K562 (cell line): ENCODE measurements at regions not wholly inside any gene's neighbourhood (a gene's known extent, or its start where the extent isn't known, plus 50 kb on each side); places are given as distances from the start of the nearest gene placed in this dataset.

Source experiments
- ATAC-seq: fragments of 200-7000 bp; cut with Tn5 transposase; 3 replicates; pipeline ENCODE4 v1.9.1; 2020; ENCODE audit warnings: moderate library complexity
- BruUV-seq: library from RNA; stranded (reverse); fragments of 400-500 nt; replicated peaks from 2 replicates; lab custom pipeline; 2021; lab: Mats Ljungman, UMichigan
- CTCF ChIA-PET: fragments of 300-600 bp; formaldehyde crosslinking; extraction: SDS; loops from one replicate; lab custom pipeline; 2021; ENCODE audit warnings: low intra/inter-chr PET ratio; lab: Yijun Ruan, JAX
- POLR2A ChIA-PET: fragments of 300-600, 350-650 bp; sonication (Branson Sonifier 250); formaldehyde crosslinking; extraction: SDS; loops from one replicate; lab custom pipeline; 2021; ENCODE audit warnings: antibody characterized with exemption, inconsistent platforms; lab: Yijun Ruan, JAX
- DNase-seq, 4 experiments: peaks; one replicate each; pipeline versions ENCODE4 v3.0.0 to v3.0.0-alpha.2; 2011 to 2018; ENCODE audit warnings: low spot score in 3 of 4, mixed read lengths in 3 of 4; ENCODE audit errors: extremely low read depth in 1 of 4
- FAIRE-seq: peaks from 2 replicates; lab custom pipeline; 2011; peaks lifted over from hg19 to GRCh38; lab: Jason Lieb, UNC
- H2AFZ ChIP-seq: 2 replicates; pipeline ENCODE4 v1.6.0; 2011; ENCODE audit warnings: low read depth, low read length, control low read depth, inconsistent platforms
- H3K27ac ChIP-seq: fragments of 200-600 bp; 3 replicates; pipeline ENCODE4 v1.8.0; 2011; ENCODE audit warnings: low read depth, mild to moderate bottlenecking, control low read depth, inconsistent platforms, low read length, moderate library complexity, mixed read lengths; ENCODE audit errors: extremely low read depth
- H3K27me3 ChIP-seq, 2 experiments: fragments of 300-600 bp in 1 of 2; 2 replicates in 1 of 2; 3 replicates in 1 of 2; pipeline versions ENCODE4 v1.6.0 to v1.8.0; 2011; ENCODE audit warnings: inconsistent platforms in 2 of 2, low read length in 2 of 2, mild to moderate bottlenecking in 1 of 2, mixed read lengths in 1 of 2, moderate library complexity in 1 of 2; ENCODE audit not compliant: control insufficient read depth in 2 of 2, insufficient read depth in 2 of 2
- H3K36me3 ChIP-seq: fragments of 300-600 bp; 3 replicates; pipeline ENCODE4 v1.8.0; 2011; ENCODE audit warnings: mild to moderate bottlenecking, low read length, inconsistent platforms; ENCODE audit not compliant: control insufficient read depth, insufficient read depth
- H3K4me1 ChIP-seq, 2 experiments: fragments of 200-600 bp in 1 of 2; replicated peaks in 1 of 2; 2 replicates in 1 of 2; 3 replicates in 1 of 2; pipeline versions ENCODE4 v1.5.1 to v1.8.0; 2011; ENCODE audit warnings: inconsistent platforms in 2 of 2, low read length in 2 of 2, mild to moderate bottlenecking in 1 of 2, mixed read lengths in 1 of 2, moderate library complexity in 1 of 2; ENCODE audit not compliant: control insufficient read depth in 2 of 2, insufficient read depth in 2 of 2
- H3K4me2 ChIP-seq: 2 replicates; pipeline ENCODE4 v1.6.1; 2011; ENCODE audit warnings: low read length, control low read depth, inconsistent platforms, mixed read lengths; ENCODE audit not compliant: insufficient read depth
- H3K4me3 ChIP-seq: fragments of 200-600 bp; sonication (generic), shearing (Covaris generic); 2 replicates; pipeline ENCODE4 v1.5.1; 2016; ENCODE audit warnings: control low read depth, inconsistent platforms
- H3K79me2 ChIP-seq: fragments of 200-600 bp; 3 replicates; pipeline ENCODE4 v1.8.0; 2011; ENCODE audit warnings: low read length, inconsistent platforms; ENCODE audit not compliant: control insufficient read depth, insufficient read depth
- H3K9ac ChIP-seq, 2 experiments: 2 replicates each; pipeline versions ENCODE4 v1.6.0 to v1.6.1; 2011; ENCODE audit warnings: low read depth in 2 of 2, low read length in 2 of 2, control low read depth in 1 of 2, inconsistent platforms in 1 of 2, mild to moderate bottlenecking in 1 of 2, mixed read lengths in 1 of 2; ENCODE audit not compliant: insufficient read depth in 1 of 2
- H3K9me1 ChIP-seq: one replicate; pipeline ENCODE4 v1.6.0; 2011; ENCODE audit warnings: inconsistent platforms, mild to moderate bottlenecking, low read length, moderate library complexity; ENCODE audit not compliant: control insufficient read depth, insufficient read depth
- H3K9me3 ChIP-seq: replicated peaks from 2 replicates; pipeline ENCODE4 v1.5.1; 2011; ENCODE audit warnings: low read depth, low read length, inconsistent platforms; ENCODE audit not compliant: control insufficient read depth, insufficient read depth
- H4K20me1 ChIP-seq: replicated peaks from 2 replicates; pipeline ENCODE4 v1.6.1; 2011; ENCODE audit warnings: low read length, inconsistent platforms, mixed read lengths; ENCODE audit not compliant: control insufficient read depth, insufficient read depth
- CBX2 ChIP-seq: fragments of 200-600 bp; sonication (generic); IDR thresholded peaks from one replicate; pipeline ENCODE4 v1.6.1; 2012; ENCODE audit warnings: mild to moderate bottlenecking, low read length, inconsistent platforms; ENCODE audit not compliant: insufficient read depth, poor library complexity, severe bottlenecking
- CEBPG ChIP-seq, 3 experiments: fragments of 200-800 bp in 1 of 3; sonication (Bioruptor generic) in 1 of 3; sonication (generic) in 1 of 3; formaldehyde crosslinking in 1 of 3; IDR thresholded peaks in 2 of 3; conservative IDR thresholded peaks in 1 of 3; 2 replicates each; pipeline versions ENCODE4 v1.6.1 to v1.8.0; 2016 to 2022; ENCODE audit warnings: missing compliant biosample characterization in 2 of 3, missing genetic modification characterization in 2 of 3, mild to moderate bottlenecking in 1 of 3, missing genetic modification reagents in 1 of 3
- CHAMP1 ChIP-seq: fragments of 450-650 bp; IDR thresholded peaks from 2 replicates; pipeline ENCODE4 v1.6.1; 2016; ENCODE audit warnings: mild to moderate bottlenecking
- ETV1 ChIP-seq: fragments of 450-650 bp; conservative IDR thresholded peaks from 2 replicates; pipeline ENCODE4 v1.6.1; 2016; ENCODE audit warnings: missing genetic modification characterization, control low read depth, low read depth, missing compliant biosample characterization
- HDAC3 ChIP-seq: fragments of 450-650 bp; IDR thresholded peaks from 2 replicates; pipeline ENCODE4 v1.6.1; 2018; ENCODE audit warnings: borderline replicate concordance, mild to moderate bottlenecking, moderate library complexity; ENCODE audit not compliant: partially characterized antibody
- NFATC3 ChIP-seq: fragments of 450-650 bp; IDR thresholded peaks from 2 replicates; pipeline ENCODE4 v1.6.1; 2017; ENCODE audit warnings: mild to moderate bottlenecking
- POLR2G ChIP-seq: fragments of 200-400 bp; formaldehyde crosslinking; IDR thresholded peaks from 2 replicates; pipeline ENCODE4 v1.6.1; 2017; ENCODE audit warnings: low read depth, mild to moderate bottlenecking, antibody characterized with exemption, low read length, moderate library complexity
- REST ChIP-seq, 2 experiments: fragments of 450-650 bp; formaldehyde crosslinking in 1 of 2; IDR thresholded peaks; 2 replicates each; pipeline versions ENCODE4 v1.4.0 to v1.6.1; 2014 to 2020; ENCODE audit warnings: mild to moderate bottlenecking in 2 of 2, borderline replicate concordance in 1 of 2, low read depth in 1 of 2
- TCF15 ChIP-seq: fragments of 250-450 bp; sonication (Bioruptor Pico); IDR thresholded peaks from 2 replicates; pipeline ENCODE4 v1.8.0; 2022; ENCODE audit warnings: moderate library complexity, mild to moderate bottlenecking, inconsistent platforms
- ZNF146 ChIP-seq: IDR thresholded peaks from one replicate; pipeline ENCODE4 v1.6.1; 2018; ENCODE audit warnings: missing compliant biosample characterization; ENCODE audit not compliant: unreplicated experiment
- ZNF165 ChIP-seq: fragments of 250-450 bp; sonication (Bioruptor Pico); IDR thresholded peaks from 2 replicates; pipeline ENCODE4 v1.4.0; 2020; ENCODE audit warnings: borderline replicate concordance
- WGBS: fragments of 100-300 bp; shearing (Covaris generic); methylation state at CpG from one replicate; pipeline ENCODE4 v1.1.6; 2016; ENCODE audit warnings: low coverage, mixed read lengths; ENCODE audit not compliant: insufficient coverage; ENCODE audit errors: missing lambda C conversion rate; 5-methylcytosine and 5-hydroxymethylcytosine counted together
- in situ Hi-C: fragments of 300-500 bp; cut with MboI; formaldehyde crosslinking; loops from 4 replicates; pipeline ENCODE4 v1.15.0; 2018; ENCODE audit warnings: inconsistent platforms, mixed read lengths
- intact Hi-C: fragments of 100-400 bp; cut with micrococcal nuclease; formaldehyde crosslinking; loops from 2 replicates; pipeline ENCODE4 v1.14.2; 2022

- no TSS peak for BruUV-seq
- DNase-seq (no peak), FAIRE-seq (no peak), ATAC-seq (no peak)
- H3K27me3 ChIP-seq: no peaks in the 10 kb centered on the region
- no peaks in the 10 kb centered on the region for H3K79me2 ChIP-seq
- H3K4me2 ChIP-seq: no peak overlapping the region
- H4K20me1 ChIP-seq: no peaks in the 10 kb centered on the region
- ChIA-PET POLR2A (no interaction called here), CTCF (no interaction called here)
- H3K36me3 ChIP-seq: no peaks in the 10 kb centered on the region
- H2AFZ ChIP-seq: no peak overlapping the region
- in situ Hi-C loops: no loop called here
- no peaks in the 10 kb centered on the region for H3K4me1 ChIP-seq
- H3K4me3 ChIP-seq: no peak overlapping the region
- H3K9ac ChIP-seq: no peak overlapping the region
- no peaks in the 10 kb centered on the region for H3K9me1 ChIP-seq
- intact Hi-C loops: no loop called here
- H3K9me3 ChIP-seq: no peaks in the 10 kb centered on the region
- H3K27ac ChIP-seq: no peak overlapping the region
- WGBS: 0% methylated on average over 3 of the region's 5 CpGs
- TF ChIP-seq POLR2G (no peak), REST (IDR thresholded peaks at IDR 0.05; ENCODE audit: borderline replicate concordance) (no peak), REST (CRISPR knock-in tag; IDR thresholded peaks at IDR 0.05; ENCODE audit: low read depth) (no peak), HDAC3 (no peak), CEBPG (CRISPR knock-in tag; IDR thresholded peaks at IDR 0.05) (no peak), CEBPG (tag; conservative IDR thresholded peaks at IDR 0.05 in 1 of 2, IDR thresholded peaks at IDR 0.05 in 1 of 2) (no peak), TCF15 (CRISPR knock-in tag) (no peak), ZNF165 (CRISPR knock-in tag) (no peak), CBX2 (no peak), CHAMP1 (no peak), ETV1 (tag) (no peak), ZNF146 (CRISPR knock-in tag) (no peak), NFATC3 (no peak)
Observed at GRCh38 chr17:13088666-13089065, 70.8 kb upstream of the ELAC2 start.
